Activated CD4-positive, alpha-beta memory T cell treated with anti-CD3 and anti-CD28 coated beads for 36 hours (primary cell): ENCODE measurements at regions not wholly inside any gene's neighbourhood (a gene's known extent, or its start where the extent isn't known, plus 50 kb on each side); places are given as distances from the start of the nearest gene placed in this dataset.

Experiments used
- CTCF ChIA-PET: fragments of 350-600 bp; sonication (Branson Sonifier 250); formaldehyde crosslinking; loops from one replicate; lab custom pipeline; 2021; ENCODE audit warnings: antibody characterized with exemption, inconsistent platforms; lab: Charles Lee
- POLR2A ChIA-PET: fragments of 350-600 bp; sonication (Branson Sonifier 250); formaldehyde crosslinking; loops from one replicate; lab custom pipeline; 2021; ENCODE audit warnings: antibody characterized with exemption; lab: Charles Lee
- DNase-seq: peaks from one replicate; pipeline ENCODE4 v3.0.0-alpha.2; 2020
- H3K27ac Mint-ChIP-seq: one replicate; pipeline ENCODE4 v1.8.0; 2021; ENCODE audit warnings: mixed read lengths
- H3K27me3 Mint-ChIP-seq: one replicate; pipeline ENCODE4 v1.8.0; 2021; ENCODE audit warnings: mixed read lengths
- H3K36me3 Mint-ChIP-seq: one replicate; pipeline ENCODE4 v1.8.0; 2021; ENCODE audit warnings: mixed read lengths
- H3K4me1 Mint-ChIP-seq: one replicate; pipeline ENCODE4 v1.8.0; 2021; ENCODE audit warnings: low read depth, mixed read lengths
- H3K4me3 Mint-ChIP-seq: one replicate; pipeline ENCODE4 v1.8.0; 2021; ENCODE audit warnings: mild to moderate bottlenecking, mixed read lengths
- H3K9me3 Mint-ChIP-seq: one replicate; pipeline ENCODE4 v1.8.0; 2021; ENCODE audit warnings: mixed read lengths
- intact Hi-C: fragments of 100-400 bp; cut with micrococcal nuclease; formaldehyde crosslinking; loops from one replicate; pipeline ENCODE4 v1.15.1; 2023

DNA sequence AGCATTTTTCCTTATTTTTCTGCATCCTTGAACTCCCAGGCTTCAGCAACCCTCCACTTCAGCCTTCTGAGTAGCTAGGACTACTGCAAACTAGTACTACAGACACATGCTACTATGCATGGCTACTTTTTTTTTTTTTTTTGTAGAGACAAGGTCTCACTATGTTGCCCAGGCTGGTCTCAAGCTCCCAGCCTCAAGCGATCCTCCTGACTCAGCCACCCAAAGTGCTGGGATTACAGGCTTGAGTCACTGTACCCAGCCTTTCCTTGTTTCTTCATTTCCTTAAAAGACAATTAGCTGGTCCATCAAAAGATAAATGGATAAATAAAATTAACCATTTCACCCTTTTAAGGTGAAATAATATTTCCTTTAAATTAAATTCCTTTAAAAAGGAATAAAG, 205.8 kb downstream of the SPTSSA start:
- CTCF ChIA-PET = no interaction called here

DNA sequence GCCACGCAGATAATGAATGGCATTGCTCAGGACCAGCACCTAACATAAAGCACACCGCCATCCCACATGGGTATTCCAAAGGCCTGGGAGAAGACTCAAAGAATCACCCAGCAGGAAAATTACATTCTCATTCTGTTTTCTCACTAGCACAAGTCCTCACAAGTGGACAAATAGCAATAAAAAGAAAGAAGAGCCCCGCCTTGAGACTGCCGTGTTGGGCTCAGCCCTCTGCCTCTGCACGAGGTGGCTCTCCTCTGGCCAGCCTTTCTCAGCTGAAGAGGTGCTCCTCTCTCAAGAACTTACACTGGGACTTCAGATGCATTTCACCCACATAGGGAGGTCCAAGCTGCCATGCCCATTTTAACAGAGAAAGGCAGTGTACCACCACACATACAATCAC, 207.5 kb downstream of the SPTSSA start:
- H3K27ac Mint-ChIP-seq = no peak overlapping the region
- no peaks in the 10 kb centered on the region for H3K36me3 Mint-ChIP-seq
- ChIA-PET POLR2A (no interaction called here), CTCF (no interaction called here)
- H3K27me3 Mint-ChIP-seq = no peaks in the 10 kb centered on the region
- no peaks in the 10 kb centered on the region for H3K4me1 Mint-ChIP-seq
- DNase-seq = no peak
- H3K9me3 Mint-ChIP-seq = no peaks in the 10 kb centered on the region
- intact Hi-C loops = no loop called here
- H3K4me3 Mint-ChIP-seq = no peak overlapping the region

More for the DNA sequence above, 205.8 kb downstream of the SPTSSA start:
- POLR2A ChIA-PET = no interaction called here
- DNase-seq = no peak
- no peak overlapping the region for H3K4me3 Mint-ChIP-seq
- H3K27ac Mint-ChIP-seq = no peak overlapping the region
- no peaks in the 10 kb centered on the region for H3K9me3 Mint-ChIP-seq
- H3K4me1 Mint-ChIP-seq = no peaks in the 10 kb centered on the region
- H3K36me3 Mint-ChIP-seq = no peaks in the 10 kb centered on the region
- intact Hi-C loops = no loop called here
- peaks cover 2% of the 10 kb centered on the region for H3K27me3 Mint-ChIP-seq

DNA sequence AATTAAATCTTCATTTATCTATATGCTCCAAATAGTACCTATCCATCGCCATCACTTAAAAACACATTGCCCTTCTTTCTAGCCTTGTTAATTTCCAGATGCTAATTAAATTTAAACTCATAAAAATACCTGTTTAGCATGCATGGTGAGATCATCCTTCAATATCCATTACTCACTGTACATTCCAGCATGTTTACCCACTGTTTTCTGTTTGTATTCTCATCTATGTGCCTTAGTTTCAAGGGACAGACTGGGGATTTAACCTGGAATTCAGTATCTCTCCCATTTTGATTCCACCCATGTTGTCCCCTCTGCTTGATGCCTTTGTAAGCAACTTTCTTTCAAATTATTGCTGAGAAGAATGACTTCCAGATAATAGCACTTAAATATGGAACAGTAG, 208.0 kb downstream of the SPTSSA start:
- H3K4me3 Mint-ChIP-seq = no peak overlapping the region
- no peak for DNase-seq
- ChIA-PET CTCF (no interaction called here), POLR2A (no interaction called here)
- no peak overlapping the region for H3K27ac Mint-ChIP-seq
- H3K9me3 Mint-ChIP-seq = no peaks in the 10 kb centered on the region
- no peaks in the 10 kb centered on the region for H3K27me3 Mint-ChIP-seq
- intact Hi-C loops = no loop called here
- no peaks in the 10 kb centered on the region for H3K36me3 Mint-ChIP-seq
- H3K4me1 Mint-ChIP-seq = no peaks in the 10 kb centered on the region

DNA sequence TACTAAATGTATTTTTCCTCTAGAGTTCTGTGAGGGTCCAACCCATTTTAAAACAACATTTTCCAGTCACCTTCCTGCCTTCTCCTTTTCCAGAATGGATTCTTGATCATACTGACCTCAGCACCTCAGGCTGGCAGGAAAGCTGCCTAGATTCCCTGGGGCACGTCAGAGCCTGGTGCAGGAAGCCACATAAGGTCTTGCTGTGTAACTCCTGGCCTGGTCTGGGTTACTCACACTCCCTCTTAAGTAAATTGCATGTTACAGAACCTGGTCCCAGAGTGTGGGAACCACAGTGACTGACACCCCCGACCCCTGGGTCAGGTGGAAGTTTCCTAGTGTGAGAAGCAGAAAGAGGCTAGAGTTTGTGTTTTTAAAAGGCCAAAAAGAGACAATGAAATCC, 209.8 kb downstream of the SPTSSA start:
- CTCF ChIA-PET = no interaction called here
- no peak overlapping the region for H3K27ac Mint-ChIP-seq
- POLR2A ChIA-PET = no interaction called here
- no peaks in the 10 kb centered on the region for H3K27me3 Mint-ChIP-seq
- H3K4me1 Mint-ChIP-seq = no peaks in the 10 kb centered on the region
- DNase-seq = no peak
- H3K4me3 Mint-ChIP-seq = no peak overlapping the region
- no peaks in the 10 kb centered on the region for H3K36me3 Mint-ChIP-seq
- no peaks in the 10 kb centered on the region for H3K9me3 Mint-ChIP-seq
- intact Hi-C loops = no loop called here

DNA sequence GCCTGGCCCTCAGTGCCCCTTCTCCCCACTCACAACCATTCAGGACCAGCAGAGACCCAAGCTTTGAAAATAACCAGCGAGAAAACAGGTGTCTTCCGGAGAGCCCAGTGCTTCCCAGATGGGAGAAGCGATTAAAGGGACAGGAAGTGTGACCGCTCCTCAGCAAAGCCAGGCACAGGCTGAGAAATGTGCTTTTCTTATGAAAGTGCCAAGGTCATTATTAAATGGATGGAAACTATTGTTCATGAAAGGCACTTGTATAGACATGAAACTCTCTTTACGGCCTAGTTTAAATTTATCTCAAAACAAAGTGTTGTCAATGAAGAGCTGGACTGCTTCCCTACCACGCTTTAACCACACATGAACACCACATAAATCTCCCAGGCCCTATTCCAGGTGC, 210.4 kb downstream of the SPTSSA start:
- no peaks in the 10 kb centered on the region for H3K4me1 Mint-ChIP-seq
- DNase-seq = no peak
- ChIA-PET POLR2A (no interaction called here), CTCF (no interaction called here)
- H3K4me3 Mint-ChIP-seq = no peak overlapping the region
- H3K36me3 Mint-ChIP-seq = no peaks in the 10 kb centered on the region
- intact Hi-C loops = no loop called here
- no peaks in the 10 kb centered on the region for H3K9me3 Mint-ChIP-seq
- H3K27ac Mint-ChIP-seq = no peak overlapping the region
- H3K27me3 Mint-ChIP-seq = no peaks in the 10 kb centered on the region

DNA sequence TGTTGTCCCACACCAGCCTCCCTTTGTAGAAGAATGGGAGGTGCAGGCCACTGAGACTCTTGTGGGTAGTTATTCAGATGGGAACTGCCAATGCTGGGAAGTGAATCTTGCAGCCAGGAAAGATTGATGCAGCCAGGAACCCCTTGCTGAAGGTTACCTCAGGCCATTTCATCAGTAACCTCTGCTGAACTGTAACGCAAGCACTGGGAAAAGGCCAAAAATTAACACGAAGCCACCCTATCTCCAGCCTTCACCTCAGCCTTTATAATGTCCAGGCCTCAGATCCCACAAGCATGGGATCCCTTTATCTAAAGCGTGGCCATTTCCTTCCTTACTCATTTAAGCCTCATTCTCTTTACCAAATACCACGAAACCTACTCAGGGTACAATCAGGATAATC, 211.1 kb downstream of the SPTSSA start:
- intact Hi-C loops = no loop called here
- no peak for DNase-seq
- ChIA-PET POLR2A (no interaction called here), CTCF (interaction anchor here (1.4 kb wide), 1 partner anchor 21 kb away, joined by 4 read pairs; no protein-coding TSS in a partner anchor)
- Mint-ChIP-seq H3K4me3 (no peak overlapping the region), H3K9me3 (no peaks in the 10 kb centered on the region), H3K36me3 (no peaks in the 10 kb centered on the region), H3K4me1 (no peaks in the 10 kb centered on the region), H3K27ac (no peak overlapping the region), H3K27me3 (no peaks in the 10 kb centered on the region)

DNA sequence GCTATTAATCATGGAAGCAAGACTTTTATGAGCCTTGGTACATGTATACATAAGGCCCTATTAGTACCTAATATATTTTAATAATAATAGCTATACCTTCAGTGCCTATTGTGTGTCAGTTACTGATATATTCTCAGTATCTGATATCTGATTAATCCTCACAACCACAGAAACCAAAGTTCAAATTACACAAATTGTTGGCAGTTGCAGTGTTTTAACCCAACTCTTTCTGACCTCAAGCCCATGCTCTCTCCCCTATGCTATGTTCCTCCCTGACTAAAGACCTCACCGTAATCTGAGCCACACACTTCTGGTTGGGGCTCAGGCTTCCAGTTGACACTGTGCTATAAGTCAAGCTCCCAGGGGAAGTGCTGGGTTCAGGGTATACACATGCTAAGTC, 214.4 kb downstream of the SPTSSA start:
- Mint-ChIP-seq H3K4me3 (no peak overlapping the region), H3K4me1 (no peaks in the 10 kb centered on the region), H3K27ac (no peak overlapping the region), H3K9me3 (no peaks in the 10 kb centered on the region), H3K36me3 (no peaks in the 10 kb centered on the region), H3K27me3 (peaks cover 3% of the 10 kb centered on the region)
- POLR2A ChIA-PET = no interaction called here
- intact Hi-C loops = no loop called here
- DNase-seq = no peak
- CTCF ChIA-PET = no interaction called here

DNA sequence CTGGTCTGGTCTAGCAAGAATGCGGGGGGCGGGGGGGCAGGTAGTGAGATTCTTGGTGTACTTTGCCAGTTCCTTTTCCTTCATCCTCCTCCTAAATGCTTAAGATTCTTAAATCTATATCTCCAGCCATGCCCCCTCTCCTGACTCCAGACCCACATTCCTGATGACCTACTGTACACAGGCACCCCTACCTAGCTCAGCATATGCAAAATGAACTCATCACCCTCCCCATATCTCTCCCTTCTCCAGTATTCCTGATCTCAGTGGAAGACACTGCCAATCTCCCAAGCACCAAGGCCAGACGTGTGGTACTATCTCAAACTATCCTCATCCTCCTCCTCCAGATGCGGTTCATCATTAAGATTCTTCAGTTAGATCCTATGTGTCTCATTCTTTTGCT, 215.8 kb downstream of the SPTSSA start:
- Mint-ChIP-seq H3K27me3 (peaks cover 3% of the 10 kb centered on the region), H3K27ac (no peak overlapping the region), H3K4me3 (no peak overlapping the region), H3K4me1 (no peaks in the 10 kb centered on the region), H3K36me3 (no peaks in the 10 kb centered on the region), H3K9me3 (no peaks in the 10 kb centered on the region)
- ChIA-PET CTCF (no interaction called here), POLR2A (no interaction called here)
- intact Hi-C loops = no loop called here
- DNase-seq = no peak

DNA sequence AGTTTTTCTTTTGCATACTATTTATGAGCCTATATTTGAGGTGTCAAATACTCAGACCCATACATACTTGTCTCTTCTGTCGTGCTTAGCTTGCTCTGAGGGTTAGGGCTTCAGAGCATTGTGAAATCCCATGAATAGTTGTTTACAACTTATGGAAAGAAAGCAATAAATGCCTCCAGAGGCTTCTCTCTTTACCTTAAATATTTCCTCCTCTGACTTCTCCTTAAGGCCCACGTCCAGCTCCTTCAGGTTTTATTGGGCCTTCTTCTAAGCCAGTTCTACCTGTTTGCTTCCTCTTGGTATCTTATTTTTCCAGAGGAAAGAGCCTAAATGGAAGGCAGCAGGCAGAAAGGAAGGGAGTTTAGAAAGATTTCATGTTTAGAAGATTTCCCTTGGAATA, 218.6 kb downstream of the SPTSSA start:
- no peak overlapping the region for H3K27ac Mint-ChIP-seq
- peaks cover 3% of the 10 kb centered on the region for H3K27me3 Mint-ChIP-seq
- no peak for DNase-seq
- H3K36me3 Mint-ChIP-seq = no peaks in the 10 kb centered on the region
- intact Hi-C loops = no loop called here
- H3K4me1 Mint-ChIP-seq = no peaks in the 10 kb centered on the region
- no peak overlapping the region for H3K4me3 Mint-ChIP-seq
- H3K9me3 Mint-ChIP-seq = no peaks in the 10 kb centered on the region
- ChIA-PET CTCF (interaction anchor here (1.8 kb wide), 1 partner anchor 15 kb away, joined by 7 read pairs; no protein-coding TSS in a partner anchor), POLR2A (no interaction called here)

DNA sequence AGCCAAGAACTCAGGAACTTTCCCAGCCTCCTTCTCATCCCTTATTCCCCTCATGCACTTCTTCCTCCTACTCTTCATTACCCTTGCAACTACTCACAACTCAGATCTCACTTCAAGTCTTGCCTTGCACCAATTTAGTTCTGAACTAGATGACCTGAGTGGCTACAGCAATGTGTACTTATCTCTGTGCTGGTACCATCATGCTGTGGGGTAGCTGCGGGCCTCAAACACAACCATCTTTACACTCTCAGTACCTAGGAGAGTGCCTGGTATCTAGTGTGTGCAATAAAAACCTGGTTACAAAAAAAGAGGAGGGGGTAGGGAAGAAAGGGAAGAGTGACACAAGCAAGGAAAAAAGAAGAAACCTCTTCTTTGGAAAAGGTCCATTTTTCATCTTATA, 219.0 kb downstream of the SPTSSA start:
- H3K9me3 Mint-ChIP-seq = no peaks in the 10 kb centered on the region
- H3K27ac Mint-ChIP-seq = no peak overlapping the region
- no peaks in the 10 kb centered on the region for H3K4me1 Mint-ChIP-seq
- DNase-seq = no peak
- intact Hi-C loops = no loop called here
- POLR2A ChIA-PET = no interaction called here
- CTCF ChIA-PET = interaction anchor here (1.8 kb wide), 1 partner anchor 15 kb away, joined by 7 read pairs; no protein-coding TSS in a partner anchor
- no peak overlapping the region for H3K4me3 Mint-ChIP-seq
- H3K27me3 Mint-ChIP-seq = peaks cover 3% of the 10 kb centered on the region
- H3K36me3 Mint-ChIP-seq = no peaks in the 10 kb centered on the region

DNA sequence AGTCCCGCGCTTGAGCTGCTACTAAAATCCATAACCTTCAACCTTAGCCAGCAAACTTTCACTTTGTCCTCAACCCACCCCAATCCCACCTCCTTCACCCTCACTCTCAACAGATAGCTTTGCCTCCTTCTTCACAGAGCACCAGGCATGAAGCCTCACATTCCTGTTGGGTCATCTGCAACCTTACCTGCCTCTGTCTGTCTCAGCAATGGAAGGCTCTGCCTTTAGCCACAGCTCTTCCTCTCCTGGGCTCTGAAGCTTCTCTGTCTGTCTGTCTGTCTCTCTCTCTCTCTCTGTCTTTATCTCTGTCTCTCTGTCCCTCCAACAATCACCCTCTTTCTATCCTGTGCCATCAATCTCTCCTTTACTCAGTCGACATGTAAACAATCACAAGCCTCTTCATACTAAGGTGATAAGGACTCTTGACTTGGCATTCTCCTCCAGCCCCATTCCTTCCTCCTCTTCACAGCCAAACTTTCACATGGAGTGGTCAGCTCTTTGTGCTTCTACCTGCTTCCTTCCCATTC, 220.8 kb downstream of the SPTSSA start:
- H3K36me3 Mint-ChIP-seq = no peaks in the 10 kb centered on the region
- no peak overlapping the region for H3K4me3 Mint-ChIP-seq
- ChIA-PET POLR2A (no interaction called here), CTCF (interaction anchor here (0.9 to 1.3 kb wide), 2 partner anchors 87 to 403 kb away, joined by 4 read pairs; no protein-coding TSS in a partner anchor)
- no peak overlapping the region for H3K27ac Mint-ChIP-seq
- no peaks in the 10 kb centered on the region for H3K4me1 Mint-ChIP-seq
- intact Hi-C loops = no loop called here
- DNase-seq = no peak
- no peaks in the 10 kb centered on the region for H3K9me3 Mint-ChIP-seq
- H3K27me3 Mint-ChIP-seq = peaks cover 3% of the 10 kb centered on the region

DNA sequence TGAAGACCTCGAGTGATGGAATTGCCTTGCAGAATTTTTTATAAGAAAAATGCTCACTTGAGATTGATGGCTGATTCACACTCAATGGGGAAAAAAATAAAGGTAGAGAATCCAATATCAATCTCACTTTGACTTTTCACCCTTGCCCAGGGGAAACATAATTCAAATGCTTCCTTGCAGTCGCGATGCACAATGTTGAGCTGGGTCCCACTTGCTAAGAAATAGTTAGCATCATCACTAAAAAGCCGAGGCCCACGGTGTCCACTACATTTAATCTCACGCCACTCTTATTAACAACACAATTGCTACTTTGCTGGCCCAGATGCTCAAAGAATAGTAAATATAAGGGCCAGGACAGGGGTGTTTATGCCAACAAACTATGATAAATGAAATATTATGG, 223.4 kb downstream of the SPTSSA start:
- Mint-ChIP-seq H3K27me3 (peaks cover 1% of the 10 kb centered on the region), H3K36me3 (no peaks in the 10 kb centered on the region), H3K9me3 (no peaks in the 10 kb centered on the region), H3K4me3 (no peak overlapping the region), H3K27ac (no peak overlapping the region), H3K4me1 (no peaks in the 10 kb centered on the region)
- intact Hi-C loops = no loop called here
- ChIA-PET POLR2A (no interaction called here), CTCF (no interaction called here)
- no peak for DNase-seq

DNA sequence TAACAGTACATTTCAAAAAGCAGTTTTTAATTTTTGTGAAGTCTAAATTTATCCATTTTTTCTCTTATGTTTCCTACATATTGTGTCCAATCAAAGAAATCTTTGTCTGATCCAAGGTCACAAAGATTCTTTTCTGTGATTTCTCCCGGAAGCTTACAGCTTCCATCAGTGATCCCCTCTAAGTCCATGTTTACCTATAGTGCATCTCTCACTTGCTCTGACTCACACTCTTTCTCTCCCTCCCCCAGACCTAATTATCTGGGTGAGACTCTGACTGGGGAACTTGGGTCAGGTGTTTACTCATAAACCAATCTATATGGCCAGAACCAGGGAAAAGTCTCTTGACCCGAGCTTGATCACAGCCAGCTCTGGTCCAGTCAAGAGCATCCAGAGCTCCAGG, 224.4 kb downstream of the SPTSSA start:
- intact Hi-C loops = no loop called here
- H3K27me3 Mint-ChIP-seq = no peaks in the 10 kb centered on the region
- no peaks in the 10 kb centered on the region for H3K4me1 Mint-ChIP-seq
- POLR2A ChIA-PET = no interaction called here
- H3K9me3 Mint-ChIP-seq = no peaks in the 10 kb centered on the region
- no peak for DNase-seq
- no peak overlapping the region for H3K27ac Mint-ChIP-seq
- H3K36me3 Mint-ChIP-seq = no peaks in the 10 kb centered on the region
- H3K4me3 Mint-ChIP-seq = no peak overlapping the region
- CTCF ChIA-PET = no interaction called here
